ENCODE measurements at regions not wholly inside any gene's neighbourhood (a gene's known extent, or its start where the extent isn't known, plus 50 kb on each side); places are given as distances from the start of the nearest gene placed in this dataset.
"Not testable (repeated sequence)": the region's sequence is repeated elsewhere in the genome, so short reads cannot be mapped to it uniquely, and the experiment has no call there.

GRCh38 chr3:187497052-187497451 lies 128.9 kb downstream of the RTP4 start:
- no peak for DNase-seq
- intact Hi-C loops (cut with DNase I; ENCODE audit: low total_unique reads) = no loop called here
- Histone ChIP-seq H3K27me3 (no peaks in the 10 kb centered on the region), H3K4me1 (peaks cover 9% of the 10 kb centered on the region), H3K27ac (no peak overlapping the region), H3K36me3 (ENCODE audit: low read depth, missing control alignments) (no peaks in the 10 kb centered on the region), H3K9me3 (no peaks in the 10 kb centered on the region), H3K4me3 (no peak overlapping the region)
- no peak for TF ChIP-seq POLR2A (IDR thresholded peaks at IDR 0.05)
- WGBS, 2 donors = 91 to 95% methylated on average over 1 of the region's 1 CpG

- H3K36me3 ChIP-seq (ENCODE audit: low read depth, missing control alignments); H3K9me3 ChIP-seq; H3K4me1 ChIP-seq; DNase-seq; H3K4me3 ChIP-seq; intact Hi-C loops (cut with DNase I; ENCODE audit: low total_unique reads); H3K27me3 ChIP-seq; H3K27ac ChIP-seq: not testable (repeated sequence)
- 90 to 91% methylated on average over 3 of the region's 3 CpGs for WGBS, 2 donors
Observed at GRCh38 chr3:187494056-187494455, 125.9 kb downstream of the RTP4 start.

- Histone ChIP-seq H3K4me1 (no peaks in the 10 kb centered on the region), H3K4me3 (no peak overlapping the region), H3K27me3 (no peaks in the 10 kb centered on the region), H3K27ac (no peak overlapping the region), H3K36me3 (ENCODE audit: low read depth, missing control alignments) (no peaks in the 10 kb centered on the region), H3K9me3 (no peaks in the 10 kb centered on the region)
- DNase-seq = no peak
- WGBS, 2 donors = 90 to 100% methylated on average over 1 to 2 of the region's 2 CpGs
- intact Hi-C loops (cut with DNase I; ENCODE audit: low total_unique reads) = no loop called here
- TF ChIP-seq CTCF (IDR thresholded peaks at IDR 0.05) (no peak), POLR2A (IDR thresholded peaks at IDR 0.05) (no peak)
Observed at GRCh38 chr3:187491371-187491770, 123.2 kb downstream of the RTP4 start.

GRCh38 chr3:187490366-187490765 lies 122.2 kb downstream of the RTP4 start:
- no peaks in the 10 kb centered on the region for H3K9me3 ChIP-seq
- H3K36me3 ChIP-seq (ENCODE audit: low read depth, missing control alignments) = no peaks in the 10 kb centered on the region
- H3K4me3 ChIP-seq = no peak overlapping the region
- intact Hi-C loops (cut with DNase I; ENCODE audit: low total_unique reads) = no loop called here
- no peaks in the 10 kb centered on the region for H3K27me3 ChIP-seq
- TF ChIP-seq CTCF (IDR thresholded peaks at IDR 0.05) (no peak), POLR2A (IDR thresholded peaks at IDR 0.05) (no peak)
- no peak overlapping the region for H3K27ac ChIP-seq
- no peak for DNase-seq
- H3K4me1 ChIP-seq = no peaks in the 10 kb centered on the region
- 67 to 79% methylated on average over 1 of the region's 1 CpG for WGBS, 2 donors

GRCh38 chr3:187484547-187485295 lies 116.5 kb downstream of the RTP4 start:
- Histone ChIP-seq H3K36me3 (ENCODE audit: low read depth, missing control alignments) (no peaks in the 10 kb centered on the region), H3K9me3 (no peaks in the 10 kb centered on the region), H3K4me1 (peaks cover 11% of the 10 kb centered on the region), H3K27me3 (no peaks in the 10 kb centered on the region), H3K27ac (no peak overlapping the region), H3K4me3 (no peak overlapping the region)
- peak; percentile 68 for DNase-seq
- 27 to 40% methylated on average over 10 of the region's 10 CpGs for WGBS, 2 donors
- TF ChIP-seq CTCF (IDR thresholded peaks at IDR 0.05) = no peak
- TF ChIP-seq POLR2A (IDR thresholded peaks at IDR 0.05) = no peak
- intact Hi-C loops (cut with DNase I; ENCODE audit: low total_unique reads) = no loop called here

- 75 to 80% methylated on average over 3 of the region's 3 CpGs for WGBS, 2 donors
- no peak overlapping the region for H3K4me3 ChIP-seq
- H3K27me3 ChIP-seq = no peaks in the 10 kb centered on the region
- no peaks in the 10 kb centered on the region for H3K9me3 ChIP-seq
- H3K4me1 ChIP-seq = peaks cover 11% of the 10 kb centered on the region
- no peak for DNase-seq
- H3K36me3 ChIP-seq (ENCODE audit: low read depth, missing control alignments) = no peaks in the 10 kb centered on the region
- TF ChIP-seq POLR2A (IDR thresholded peaks at IDR 0.05) (no peak), CTCF (IDR thresholded peaks at IDR 0.05) (no peak)
- intact Hi-C loops (cut with DNase I; ENCODE audit: low total_unique reads) = no loop called here
- H3K27ac ChIP-seq = no peak overlapping the region
Observed at GRCh38 chr3:187481426-187481825, 113.2 kb downstream of the RTP4 start.

GRCh38 chr3:187475613-187476012 lies 107.4 kb downstream of the RTP4 start:
- H3K27ac ChIP-seq; H3K36me3 ChIP-seq (ENCODE audit: low read depth, missing control alignments); intact Hi-C loops (cut with DNase I; ENCODE audit: low total_unique reads): not testable (repeated sequence)

More at GRCh38 chr3:187475613-187476012, 107.4 kb downstream of the RTP4 start:
- H3K9me3 ChIP-seq, DNase-seq, H3K27me3 ChIP-seq, H3K4me1 ChIP-seq, H3K4me3 ChIP-seq: not testable (repeated sequence)

All from testis (tissue), 2 donors.